Astrocyte (in vitro differentiated cells and primary cell): ENCODE measurements at regions not wholly inside any gene's neighbourhood (a gene's known extent, or its start where the extent isn't known, plus 50 kb on each side); places are given as distances from the start of the nearest gene placed in this dataset.

Experiments used
- EZH2 ChIP-seq: IDR thresholded peaks from 2 replicates; pipeline ENCODE4 v1.6.1; 2012; ENCODE audit warnings: mild to moderate bottlenecking, low read length, inconsistent platforms; ENCODE audit not compliant: insufficient read depth
- TF ChIP-seq, protein P1 (sequence below): IDR thresholded peaks from 2 replicates; pipeline ENCODE4 v1.5.1; 2011; ENCODE audit warnings: low read depth, mild to moderate bottlenecking, inconsistent platforms, low read length, moderate library complexity; ENCODE audit not compliant: insufficient read depth

DNA sequence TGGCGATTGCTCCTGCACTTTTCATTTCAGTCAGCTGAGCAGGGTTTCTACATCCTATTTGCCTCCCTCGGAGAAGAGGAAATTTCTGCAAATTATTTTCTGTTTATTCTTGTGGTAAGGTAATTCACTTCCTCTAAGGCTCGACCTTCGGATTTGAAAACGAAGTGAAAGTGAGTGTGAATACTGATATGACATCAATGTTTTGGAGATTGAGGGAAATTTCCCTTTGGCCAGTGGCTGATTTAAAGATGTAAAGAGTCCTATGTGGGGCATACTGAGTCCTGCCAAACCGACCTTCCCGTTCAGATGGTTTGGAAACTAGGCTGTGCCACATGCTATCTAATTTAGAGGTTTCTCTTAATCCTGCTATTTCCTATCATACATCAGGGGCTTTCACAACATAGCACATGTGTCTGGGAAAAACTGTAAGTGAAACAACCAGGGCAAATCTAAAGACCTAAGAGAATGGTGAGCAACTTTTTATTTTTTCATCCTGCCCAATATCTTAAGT is 112.3 kb downstream of the POSTN start:
- TF ChIP-seq, protein P1, sequence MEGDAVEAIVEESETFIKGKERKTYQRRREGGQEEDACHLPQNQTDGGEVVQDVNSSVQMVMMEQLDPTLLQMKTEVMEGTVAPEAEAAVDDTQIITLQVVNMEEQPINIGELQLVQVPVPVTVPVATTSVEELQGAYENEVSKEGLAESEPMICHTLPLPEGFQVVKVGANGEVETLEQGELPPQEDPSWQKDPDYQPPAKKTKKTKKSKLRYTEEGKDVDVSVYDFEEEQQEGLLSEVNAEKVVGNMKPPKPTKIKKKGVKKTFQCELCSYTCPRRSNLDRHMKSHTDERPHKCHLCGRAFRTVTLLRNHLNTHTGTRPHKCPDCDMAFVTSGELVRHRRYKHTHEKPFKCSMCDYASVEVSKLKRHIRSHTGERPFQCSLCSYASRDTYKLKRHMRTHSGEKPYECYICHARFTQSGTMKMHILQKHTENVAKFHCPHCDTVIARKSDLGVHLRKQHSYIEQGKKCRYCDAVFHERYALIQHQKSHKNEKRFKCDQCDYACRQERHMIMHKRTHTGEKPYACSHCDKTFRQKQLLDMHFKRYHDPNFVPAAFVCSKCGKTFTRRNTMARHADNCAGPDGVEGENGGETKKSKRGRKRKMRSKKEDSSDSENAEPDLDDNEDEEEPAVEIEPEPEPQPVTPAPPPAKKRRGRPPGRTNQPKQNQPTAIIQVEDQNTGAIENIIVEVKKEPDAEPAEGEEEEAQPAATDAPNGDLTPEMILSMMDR, result no peak
- no peak for TF ChIP-seq EZH2
